ENCODE measurements at regions not wholly inside any gene's neighbourhood (a gene's known extent, or its start where the extent isn't known, plus 50 kb on each side); places are given as distances from the start of the nearest gene placed in this dataset.
A peak's percentile ranks its signal among the peaks of the same experiment; 100 is the strongest.
"Not testable (repeated sequence)": the region's sequence is repeated elsewhere in the genome, so short reads cannot be mapped to it uniquely, and the experiment has no call there.

DNA sequence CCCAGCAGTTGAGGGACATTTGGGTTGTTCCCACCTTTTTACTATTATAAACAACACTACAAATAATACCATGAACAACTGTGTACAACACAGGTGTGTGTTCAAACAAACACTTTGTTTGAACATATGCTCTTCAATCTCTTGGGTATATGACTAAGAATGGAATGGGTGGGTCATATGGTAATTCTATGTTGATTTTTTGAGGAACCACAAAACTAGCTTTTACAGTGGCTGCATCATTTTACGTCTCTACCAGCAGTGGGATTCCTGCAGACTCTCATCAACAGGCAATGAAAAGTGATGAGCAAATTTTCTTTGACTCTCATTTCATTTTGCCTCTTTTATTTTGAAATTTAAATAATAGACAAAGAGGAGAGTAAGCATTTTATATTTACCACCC, 116.9 kb upstream of the KLF14 start:
- DNase-seq, result no peak

DNA sequence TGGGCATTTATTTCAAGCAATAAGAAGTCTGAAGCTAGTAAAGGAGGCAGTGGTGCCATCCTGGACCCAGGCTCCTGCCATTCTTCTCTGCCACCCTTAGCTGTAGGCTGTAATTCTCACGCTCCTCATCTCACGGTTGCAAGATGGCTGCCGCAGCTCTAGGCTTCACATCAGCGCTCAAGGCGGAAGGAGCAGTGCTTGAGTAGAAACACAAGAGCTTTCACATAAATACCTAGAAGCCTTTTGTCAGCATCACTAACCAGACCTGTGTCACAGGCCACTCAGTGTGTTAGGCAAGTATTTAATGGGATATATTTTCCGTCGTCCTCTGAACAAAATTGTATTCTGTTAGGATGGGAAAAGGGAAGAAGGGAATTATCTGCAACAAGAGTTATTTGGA, 118.9 kb upstream of the KLF14 start:
- DNase-seq, result no peak

DNA sequence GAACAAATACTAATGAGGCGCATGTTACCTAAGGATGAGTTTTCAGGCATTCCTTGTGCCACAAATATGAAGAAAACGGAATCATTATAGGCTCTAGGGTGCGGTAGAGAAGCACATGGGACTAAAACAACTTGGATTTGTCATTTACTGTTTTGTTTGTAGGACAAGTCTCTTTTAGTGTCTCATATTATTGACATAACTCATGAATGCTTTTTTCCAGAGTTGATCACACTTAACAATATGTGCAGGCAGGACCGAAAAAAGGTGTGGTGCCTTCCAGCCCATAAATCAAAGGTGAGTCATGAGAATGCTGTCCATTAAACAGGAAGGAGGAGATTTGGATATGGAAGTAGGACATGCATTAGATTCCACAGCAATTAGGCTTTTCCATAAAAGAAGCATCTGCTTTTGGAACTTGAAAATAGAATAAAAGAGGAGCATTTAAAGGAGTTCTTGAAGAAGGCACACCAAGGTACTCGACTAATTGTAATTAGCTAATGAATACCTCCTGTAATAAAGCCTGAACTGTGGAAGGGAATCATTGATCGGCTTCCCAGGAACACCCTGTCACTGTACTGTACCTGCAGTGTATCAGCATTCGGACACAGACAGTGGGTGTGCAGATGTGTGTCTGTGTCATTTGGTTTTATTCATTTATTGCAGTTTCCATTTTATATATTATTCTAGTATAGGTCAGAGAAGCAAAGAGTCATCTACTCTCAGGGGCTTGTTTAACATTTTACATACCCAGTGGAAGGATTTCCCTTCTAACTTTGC, 119.7 kb upstream of the KLF14 start:
- peak; percentile 77 for DNase-seq

DNA sequence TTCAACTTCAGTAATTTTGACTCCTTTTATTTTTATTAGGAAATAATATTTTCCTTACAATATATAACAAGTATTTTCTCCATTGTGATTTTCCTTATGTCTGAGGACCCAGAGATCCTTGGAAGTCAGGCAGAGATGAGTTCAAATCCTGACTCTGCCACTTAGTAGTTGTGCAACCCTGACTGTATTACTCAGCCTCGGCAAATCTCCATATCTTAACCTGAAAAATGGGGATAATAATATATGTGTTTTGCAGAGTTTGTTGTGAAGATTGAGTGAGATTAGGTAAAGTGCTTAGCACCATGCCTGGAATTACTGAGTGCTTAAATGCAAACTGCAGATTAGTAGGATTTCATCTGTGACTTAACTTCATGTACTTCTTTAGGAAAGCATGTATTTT, 120.5 kb upstream of the KLF14 start:
- no peak for DNase-seq

- DNase-seq, result no peak
These were observed 122.9 kb upstream of the KLF14 start for GRCh38 chr7:130856866-130857265.

GRCh38 chr7:130860832-130861231, 126.8 kb upstream of the KLF14 start:
- DNase-seq, result not testable (repeated sequence)

DNA sequence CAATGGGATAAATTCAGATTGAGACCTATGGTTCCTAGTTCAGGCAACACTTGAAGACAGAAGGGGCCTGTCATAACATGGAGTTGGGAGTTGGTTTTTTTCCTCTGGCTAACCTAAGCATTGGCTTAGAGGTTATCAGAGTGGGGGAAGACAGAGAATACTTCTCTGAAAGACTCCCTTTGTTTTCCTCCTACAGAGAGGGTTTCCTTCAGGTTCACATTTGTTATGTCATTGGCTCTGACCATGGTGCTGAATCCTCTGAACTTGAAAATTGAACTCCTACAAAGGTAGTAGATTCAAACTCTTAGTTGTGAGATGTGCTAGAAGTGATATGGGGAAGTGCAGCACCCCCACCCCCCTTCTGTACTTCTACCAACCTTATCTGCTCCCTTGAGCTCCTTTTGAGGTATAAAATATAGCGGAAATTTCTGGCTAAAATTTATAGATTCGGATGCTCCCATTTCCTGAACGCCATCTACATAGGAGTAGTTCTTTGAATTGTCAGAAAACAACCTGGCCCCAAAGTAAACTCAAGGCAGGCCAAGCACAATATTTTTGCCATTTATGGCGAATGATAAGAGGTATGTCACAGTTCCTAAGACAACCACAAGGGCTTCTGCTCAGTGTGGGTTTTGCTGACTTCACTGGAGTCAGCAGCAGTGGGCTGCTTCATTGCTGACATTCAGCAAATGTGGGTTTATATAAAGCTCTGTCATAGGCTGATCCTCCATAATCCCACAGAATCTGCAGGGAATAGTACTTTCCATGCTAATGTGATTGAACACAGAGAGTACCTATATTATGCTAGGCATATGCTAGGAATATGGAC, 131.6 kb upstream of the KLF14 start:
- DNase-seq, result peak; percentile 38

DNA sequence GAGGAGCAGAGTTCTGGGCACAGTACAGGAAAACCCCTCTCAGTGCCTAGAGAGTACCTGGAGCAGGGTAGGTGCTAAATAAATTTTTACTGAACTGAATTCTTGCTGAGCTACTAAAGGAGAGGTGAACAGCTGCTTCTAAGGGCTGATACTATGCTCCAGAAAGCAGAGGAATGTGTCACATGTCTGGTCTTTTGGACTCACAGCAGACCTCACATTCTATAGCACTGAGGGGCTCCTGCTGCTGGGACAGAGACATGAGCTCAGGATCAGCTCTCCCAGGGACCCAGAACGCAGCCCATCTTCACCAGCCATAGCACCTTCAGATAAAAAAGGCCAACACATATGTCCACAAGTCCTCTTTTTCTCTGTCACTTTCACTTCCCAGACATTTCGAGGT, 133.0 kb upstream of the KLF14 start:
- DNase-seq, result no peak

- no peak for DNase-seq
These were observed 133.7 kb upstream of the KLF14 start for GRCh38 chr7:130867581-130868136.

DNA sequence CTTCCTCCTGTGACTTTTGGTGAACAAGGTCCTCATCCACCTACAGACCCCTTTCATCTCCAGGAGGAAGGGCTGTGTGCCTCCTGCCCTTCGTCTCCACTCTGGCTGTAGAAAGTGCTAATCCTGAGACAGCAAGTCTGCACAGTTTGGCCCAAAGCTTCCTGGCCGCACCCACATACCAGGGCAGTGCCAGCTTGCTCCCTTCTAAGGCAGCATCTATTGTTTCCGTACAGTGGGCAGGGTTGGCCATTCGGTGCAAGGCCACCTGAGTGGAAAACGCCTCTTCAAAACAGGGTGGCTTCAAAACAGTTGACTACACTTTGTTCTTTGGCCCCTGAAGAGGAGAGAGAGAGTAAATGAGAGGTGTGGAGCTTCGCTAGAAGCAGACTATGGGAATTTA, 134.1 kb upstream of the KLF14 start:
- DNase-seq, result no peak

GRCh38 chr7:130869918-130870317, 135.9 kb upstream of the KLF14 start:
- DNase-seq, result no peak

DNA sequence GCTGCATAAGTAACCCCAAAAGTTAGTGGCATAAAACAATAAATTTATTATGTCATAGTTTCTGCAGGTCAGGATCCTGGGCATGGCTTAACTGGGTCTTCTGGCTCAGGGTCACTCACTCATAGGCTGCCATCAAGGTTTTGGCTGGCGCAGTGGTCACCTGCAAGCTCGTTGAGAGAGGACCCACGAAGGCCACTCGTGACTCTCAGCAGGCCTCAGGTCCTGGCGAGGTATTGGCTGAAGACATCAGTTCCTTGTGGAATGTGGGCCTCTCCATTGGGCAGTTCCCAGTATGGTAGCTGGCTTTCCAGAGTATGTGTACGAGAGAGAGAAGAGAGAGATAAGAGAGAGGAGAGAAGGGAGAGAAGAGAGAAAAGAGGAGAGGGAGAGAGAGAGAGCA, 138.3 kb upstream of the KLF14 start:
- DNase-seq, result no peak

DNA sequence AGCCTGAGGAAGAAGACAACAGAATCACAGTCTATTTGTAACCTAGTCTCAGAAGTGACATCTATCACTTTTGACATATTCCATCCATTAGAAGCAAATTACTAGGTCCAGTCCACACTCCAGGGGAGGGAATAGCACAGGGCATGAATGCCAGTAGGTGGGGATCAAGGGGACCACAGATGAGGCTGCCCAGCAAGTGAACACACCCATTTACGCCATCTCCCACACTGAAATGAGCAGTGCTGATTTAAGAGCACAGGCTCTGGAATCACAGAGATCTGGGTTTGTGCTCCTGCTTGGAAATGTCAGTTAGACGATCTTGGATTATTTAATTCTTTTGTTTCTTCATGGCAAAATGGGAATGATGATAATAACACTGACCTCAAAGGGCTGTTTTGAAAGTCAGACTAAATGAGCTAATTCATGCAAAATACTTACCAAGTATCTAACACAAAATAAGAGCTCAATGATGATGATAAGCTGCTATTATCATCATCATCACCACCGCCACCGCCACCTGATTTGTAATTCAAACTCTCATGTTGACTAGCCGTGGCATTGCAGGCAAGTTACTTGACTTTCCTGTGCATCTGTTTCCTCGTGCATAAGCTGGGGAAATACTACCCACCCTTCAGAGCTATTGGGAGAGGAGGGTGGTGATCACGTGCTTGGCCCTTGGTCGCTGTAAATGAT, 138.9 kb upstream of the KLF14 start:
- DNase-seq, result no peak

DNA sequence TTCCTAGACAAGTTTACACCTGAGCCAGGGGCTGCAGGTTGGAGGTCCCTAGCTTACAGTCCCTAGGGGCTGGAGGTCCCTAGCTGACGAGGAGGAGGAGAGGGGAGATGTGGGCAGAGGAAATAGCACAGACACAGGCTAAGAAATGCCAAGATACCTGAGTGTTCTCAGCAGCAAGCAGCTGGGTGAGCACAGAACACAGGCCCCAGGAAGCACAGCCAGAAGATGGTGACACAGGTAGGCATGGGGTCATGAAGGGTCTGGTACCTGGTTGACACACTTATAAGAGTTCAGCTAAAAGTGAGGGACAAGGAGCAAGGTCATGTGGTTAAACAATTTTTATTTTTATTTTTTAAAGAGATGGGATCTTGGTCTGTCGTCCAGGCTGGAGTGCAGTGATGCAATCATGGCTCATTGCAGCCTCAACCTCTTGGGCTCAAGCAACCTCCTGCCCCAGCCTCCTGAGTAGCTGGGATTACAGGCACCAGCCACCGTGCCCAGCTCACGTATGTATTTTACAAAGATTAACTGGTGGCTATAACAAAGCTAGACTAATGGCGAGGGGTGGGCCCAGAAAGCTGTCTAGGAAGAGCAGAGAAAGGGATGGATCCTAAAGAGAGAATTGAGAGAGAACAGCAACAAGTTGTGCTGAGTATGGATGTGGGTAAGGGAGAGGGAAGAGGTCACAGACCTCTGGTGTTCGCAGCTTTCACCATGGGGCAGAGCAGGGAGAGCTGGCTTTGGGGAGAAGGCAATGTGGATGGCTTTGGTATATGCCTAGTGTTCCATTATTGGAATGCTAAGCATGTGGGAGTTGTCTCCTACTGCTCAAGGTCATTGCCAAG, 140.3 kb upstream of the KLF14 start:
- no peak for DNase-seq

GRCh38 chr7:130875265-130875741, 141.3 kb upstream of the KLF14 start:
- DNase-seq, result no peak

DNA sequence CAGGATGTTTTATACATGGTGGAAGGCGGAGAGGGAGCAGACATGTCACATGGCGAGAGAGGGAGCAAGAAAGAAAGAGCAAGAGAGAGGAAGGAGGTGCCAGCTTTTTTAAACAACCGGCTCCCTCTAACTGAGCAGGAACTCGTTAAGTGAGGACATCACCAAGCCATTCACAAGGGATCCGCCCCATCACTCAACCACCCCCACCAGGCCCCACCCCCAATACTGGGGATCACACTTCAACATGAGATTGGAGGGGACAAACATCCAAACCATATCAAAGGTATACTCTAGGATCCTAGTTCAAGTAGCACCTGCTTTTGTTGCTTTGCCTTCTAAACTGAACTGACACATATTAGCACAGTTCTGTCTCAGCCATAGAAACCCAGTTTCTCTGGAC, 141.9 kb upstream of the KLF14 start:
- no peak for DNase-seq

DNA sequence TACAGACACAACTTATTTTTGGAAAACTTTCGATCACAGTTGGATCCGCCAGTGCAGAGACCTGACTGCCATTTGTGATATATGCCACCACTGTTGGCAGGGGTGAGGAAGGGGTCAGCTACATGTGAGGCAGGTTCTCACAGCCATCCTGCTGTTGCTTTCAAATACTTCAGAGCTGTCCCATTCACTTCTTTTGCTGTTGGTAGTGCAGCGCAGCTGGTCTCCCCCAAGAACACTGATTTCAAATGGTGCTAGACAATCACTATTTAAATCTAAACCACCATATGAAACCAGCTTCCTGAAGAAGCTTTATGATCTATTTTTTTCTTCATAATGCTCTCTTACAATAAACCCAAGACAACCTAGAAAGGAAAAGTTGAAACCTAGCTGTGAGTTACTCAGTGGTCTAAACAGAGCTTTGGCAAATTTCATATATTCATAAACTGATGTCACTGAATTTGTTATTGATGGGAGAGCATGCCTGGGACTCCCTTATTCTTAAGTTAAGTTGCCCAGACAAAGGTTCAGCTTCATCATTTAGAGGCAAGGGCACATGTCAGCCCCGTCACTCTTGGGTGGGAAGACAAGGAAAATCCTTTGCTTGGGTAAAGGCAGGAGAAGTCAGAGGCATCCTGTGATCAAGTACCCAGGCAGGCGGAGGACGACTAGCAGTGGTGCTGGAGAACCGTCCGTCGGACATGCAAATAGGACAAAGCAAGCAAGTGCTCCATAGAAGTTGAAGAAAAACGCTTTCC, 143.4 kb upstream of the KLF14 start:
- no peak for DNase-seq

GRCh38 chr7:130877991-130878305, 143.9 kb upstream of the KLF14 start:
- DNase-seq, result no peak

- DNase-seq, result no peak
These were observed 144.8 kb upstream of the KLF14 start for GRCh38 chr7:130878785-130879184.

DNA sequence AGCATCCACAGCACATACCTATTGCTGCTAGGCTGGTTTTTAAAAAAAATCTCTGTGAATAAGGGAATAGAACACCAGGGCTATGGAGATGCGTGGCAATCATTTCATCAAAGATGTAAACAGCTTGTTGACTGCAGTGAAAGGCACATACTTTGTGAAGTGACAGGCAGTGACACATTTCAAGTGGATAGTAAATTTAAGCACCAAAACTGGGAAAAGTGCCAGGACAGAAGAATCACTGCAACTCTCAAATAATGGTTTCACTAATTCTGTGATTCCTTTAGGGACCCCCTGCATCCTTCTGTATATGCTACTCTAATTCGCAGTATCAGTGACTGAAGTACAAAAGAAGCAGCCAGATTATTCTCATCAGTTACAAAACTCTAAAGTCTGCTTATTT, 145.2 kb upstream of the KLF14 start:
- DNase-seq, result no peak

GRCh38 chr7:130880668-130881067, 146.7 kb upstream of the KLF14 start:
- DNase-seq, result no peak
